ENCODE measurements at regions not wholly inside any gene's neighbourhood (a gene's known extent, or its start where the extent isn't known, plus 50 kb on each side); places are given as distances from the start of the nearest gene placed in this dataset.
"Not testable (repeated sequence)": the region's sequence is repeated elsewhere in the genome, so short reads cannot be mapped to it uniquely, and the experiment has no call there.

DNA sequence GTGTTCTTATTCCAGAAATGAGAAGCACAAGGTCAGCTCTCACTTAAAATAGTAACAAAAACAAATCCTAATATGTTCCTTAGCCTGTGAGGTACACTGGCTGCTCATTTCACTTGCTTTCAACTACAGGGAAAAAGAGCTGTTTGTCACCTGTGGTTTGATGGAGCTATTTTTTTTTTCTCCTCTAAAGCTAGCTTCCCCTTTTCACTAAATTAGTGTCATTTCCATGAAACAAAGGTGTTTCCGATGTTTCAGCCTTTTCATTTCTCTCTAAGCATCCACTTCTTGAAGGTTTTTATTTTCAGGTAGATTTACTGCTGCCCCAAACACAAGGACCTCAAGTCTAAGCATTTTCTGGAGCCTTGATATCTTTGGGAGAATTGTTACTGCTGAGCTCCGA is 148.6 kb downstream of the RBMX2 start:
- H3K4me3 ChIP-seq (ENCODE audit: low read length) = no peak overlapping the region
- peaks cover 2% of the 10 kb centered on the region for H3K4me1 ChIP-seq (ENCODE audit: control insufficient read depth, insufficient read depth, low read length)
- no CpG with 5 or more reads among the region's 2 CpGs for WGBS (ENCODE audit: insufficient coverage)
- H3K27ac ChIP-seq (ENCODE audit: low read length) = no peak overlapping the region
- DNase-seq = no peak
- H3K36me3 ChIP-seq (ENCODE audit: control insufficient read depth, insufficient read depth, low read length) = no peaks in the 10 kb centered on the region
- no peaks in the 10 kb centered on the region for H3K9me3 ChIP-seq (replicated peaks; ENCODE audit: control insufficient read depth, low read depth, low read length)
- H3K27me3 ChIP-seq (ENCODE audit: control insufficient read depth, insufficient read depth, low read length) = peaks cover 10% of the 10 kb centered on the region

DNA sequence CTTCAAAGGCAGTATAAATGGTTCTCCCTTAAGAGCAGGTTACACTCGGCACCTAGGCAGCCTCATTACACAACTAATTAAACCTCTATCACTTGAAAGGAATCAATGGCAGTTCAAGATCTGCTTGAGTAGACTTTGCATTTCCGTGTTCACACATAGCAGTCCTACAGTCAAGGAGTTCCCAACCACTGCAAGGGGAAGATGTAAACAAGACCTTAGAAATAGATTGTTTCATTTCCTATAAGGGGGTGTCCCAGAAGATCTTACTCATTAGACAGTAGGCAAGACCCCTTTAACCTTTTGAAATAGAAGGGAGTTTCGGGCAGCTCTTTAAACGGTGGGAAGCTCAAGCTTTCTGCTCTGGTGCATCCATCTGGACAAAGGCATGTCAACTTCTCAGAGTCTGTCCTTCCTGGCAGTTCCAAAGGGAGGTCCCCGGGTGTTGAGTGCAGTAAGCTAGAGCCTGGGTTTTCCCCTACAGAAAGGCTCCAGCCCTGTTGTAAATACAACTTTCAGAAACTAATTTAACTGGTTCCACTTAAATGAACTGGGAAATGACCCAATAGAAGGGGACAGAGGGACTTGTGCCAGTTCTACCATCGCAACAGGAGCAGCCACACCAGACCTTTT is 150.8 kb downstream of the RBMX2 start:
- H3K27ac ChIP-seq (ENCODE audit: low read length) = no peak overlapping the region
- no peaks in the 10 kb centered on the region for H3K36me3 ChIP-seq (ENCODE audit: control insufficient read depth, insufficient read depth, low read length)
- H3K9me3 ChIP-seq (replicated peaks; ENCODE audit: control insufficient read depth, low read depth, low read length) = no peaks in the 10 kb centered on the region
- no peak for DNase-seq
- H3K4me3 ChIP-seq (ENCODE audit: low read length) = no peak overlapping the region
- 78% methylated on average over 3 of the region's 6 CpGs for WGBS (ENCODE audit: insufficient coverage)
- peaks cover 8% of the 10 kb centered on the region for H3K27me3 ChIP-seq (ENCODE audit: control insufficient read depth, insufficient read depth, low read length)
- H3K4me1 ChIP-seq (ENCODE audit: control insufficient read depth, insufficient read depth, low read length) = peaks cover 1% of the 10 kb centered on the region

DNA sequence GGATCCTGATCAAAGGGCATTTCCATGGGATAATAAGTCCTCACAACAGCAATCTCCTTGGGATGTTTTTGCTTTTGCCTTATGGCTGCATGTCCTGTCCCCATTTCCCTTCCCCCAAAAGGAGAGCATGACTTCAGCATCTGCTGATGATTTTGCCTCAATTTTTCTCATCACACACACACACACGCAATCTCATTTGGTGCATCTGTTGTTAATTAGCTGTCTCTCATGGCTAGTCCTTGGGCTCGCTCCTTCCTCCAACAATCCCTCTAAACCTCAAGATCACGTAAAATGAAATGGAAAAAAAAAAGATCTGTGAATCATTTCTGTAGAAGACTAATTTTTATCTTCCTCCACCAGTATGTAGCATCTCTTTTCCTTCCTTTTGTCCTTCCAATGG is 153.6 kb downstream of the RBMX2 start:
- Histone ChIP-seq H3K36me3 (ENCODE audit: control insufficient read depth, insufficient read depth, low read length) (no peaks in the 10 kb centered on the region), H3K27ac (ENCODE audit: low read length) (no peak overlapping the region), H3K9me3 (replicated peaks; ENCODE audit: control insufficient read depth, low read depth, low read length) (no peaks in the 10 kb centered on the region), H3K4me3 (ENCODE audit: low read length) (no peak overlapping the region), H3K4me1 (ENCODE audit: control insufficient read depth, insufficient read depth, low read length) (no peaks in the 10 kb centered on the region), H3K27me3 (ENCODE audit: control insufficient read depth, insufficient read depth, low read length) (peaks cover 4% of the 10 kb centered on the region)
- WGBS (ENCODE audit: insufficient coverage) = no CpG with 5 or more reads among the region's 3 CpGs
- no peak for DNase-seq

DNA sequence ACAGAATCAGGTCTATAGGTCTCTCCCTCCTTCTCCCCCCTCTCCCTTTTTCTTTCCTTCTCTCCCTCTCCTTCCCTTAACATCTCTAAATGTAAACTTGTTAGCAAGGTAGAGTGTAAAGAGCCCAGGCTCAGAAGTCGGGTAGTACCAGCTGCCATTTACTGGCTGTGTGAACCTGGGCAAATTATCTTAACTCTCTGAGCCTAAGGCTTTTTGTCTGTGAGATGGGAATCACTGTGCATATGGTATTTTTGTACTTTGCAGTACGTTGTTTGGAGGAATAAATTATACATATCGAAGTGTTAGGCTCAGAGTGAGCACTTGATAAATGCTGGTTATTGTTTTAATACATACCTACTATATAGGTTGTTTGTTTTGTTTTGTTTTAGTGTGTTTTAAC is 154.0 kb downstream of the RBMX2 start:
- no peaks in the 10 kb centered on the region for H3K4me1 ChIP-seq (ENCODE audit: control insufficient read depth, insufficient read depth, low read length)
- WGBS (ENCODE audit: insufficient coverage) = 20% methylated on average over 1 of the region's 3 CpGs
- DNase-seq = no peak
- no peak overlapping the region for H3K4me3 ChIP-seq (ENCODE audit: low read length)
- H3K9me3 ChIP-seq (replicated peaks; ENCODE audit: control insufficient read depth, low read depth, low read length) = no peaks in the 10 kb centered on the region
- no peak overlapping the region for H3K27ac ChIP-seq (ENCODE audit: low read length)
- peaks cover 4% of the 10 kb centered on the region for H3K27me3 ChIP-seq (ENCODE audit: control insufficient read depth, insufficient read depth, low read length)
- no peaks in the 10 kb centered on the region for H3K36me3 ChIP-seq (ENCODE audit: control insufficient read depth, insufficient read depth, low read length)

DNA sequence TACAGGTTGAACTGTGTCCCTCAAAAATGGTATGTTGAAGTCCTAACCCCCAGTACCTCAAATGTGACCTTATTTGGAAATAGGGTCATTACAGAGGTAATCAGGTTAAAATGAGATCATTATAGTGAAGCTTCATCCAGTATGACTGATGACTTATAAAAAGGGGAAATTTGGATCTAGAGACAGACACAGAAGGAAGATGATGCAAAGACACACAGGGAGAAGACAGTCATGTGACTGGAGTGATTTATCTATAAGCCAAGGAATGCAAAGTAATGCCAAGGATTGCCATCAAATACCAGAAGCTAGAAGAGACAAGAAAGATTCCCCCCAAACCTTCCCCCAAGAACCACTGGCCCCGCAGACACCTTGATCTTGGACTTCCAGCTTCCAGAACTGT is 155.2 kb downstream of the RBMX2 start:
- peaks cover 4% of the 10 kb centered on the region for H3K27me3 ChIP-seq (ENCODE audit: control insufficient read depth, insufficient read depth, low read length)
- 57% methylated on average over 1 of the region's 1 CpG for WGBS (ENCODE audit: insufficient coverage)
- no peaks in the 10 kb centered on the region for H3K9me3 ChIP-seq (replicated peaks; ENCODE audit: control insufficient read depth, low read depth, low read length)
- no peak for DNase-seq
- no peaks in the 10 kb centered on the region for H3K36me3 ChIP-seq (ENCODE audit: control insufficient read depth, insufficient read depth, low read length)
- no peak overlapping the region for H3K4me3 ChIP-seq (ENCODE audit: low read length)
- H3K27ac ChIP-seq (ENCODE audit: low read length) = no peak overlapping the region
- no peaks in the 10 kb centered on the region for H3K4me1 ChIP-seq (ENCODE audit: control insufficient read depth, insufficient read depth, low read length)

DNA sequence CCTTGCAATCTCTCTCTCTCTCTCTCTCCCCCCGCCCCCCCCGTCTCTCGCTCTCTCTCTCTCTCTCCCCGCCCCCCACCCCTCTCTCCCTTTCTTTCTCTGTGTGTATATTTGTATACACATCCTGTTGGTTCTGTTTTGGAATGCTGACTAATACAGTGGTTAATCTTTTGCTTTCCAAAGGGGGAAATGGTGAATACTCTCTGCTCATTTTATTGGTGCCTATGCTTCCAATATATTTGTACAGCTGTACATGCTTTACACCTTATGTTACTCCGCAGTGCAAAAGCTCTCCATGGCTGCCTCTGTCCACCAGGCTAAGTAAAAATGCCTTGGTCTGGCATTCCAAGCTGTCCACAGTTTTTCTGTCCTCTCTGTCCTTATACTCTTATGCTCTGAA is 158.8 kb downstream of the RBMX2 start:
- Histone ChIP-seq H3K4me1 (ENCODE audit: control insufficient read depth, insufficient read depth, low read length) (no peaks in the 10 kb centered on the region), H3K27ac (ENCODE audit: low read length) (no peak overlapping the region), H3K4me3 (ENCODE audit: low read length) (no peak overlapping the region), H3K27me3 (ENCODE audit: control insufficient read depth, insufficient read depth, low read length) (peaks cover 5% of the 10 kb centered on the region), H3K9me3 (replicated peaks; ENCODE audit: control insufficient read depth, low read depth, low read length) (no peaks in the 10 kb centered on the region), H3K36me3 (ENCODE audit: control insufficient read depth, insufficient read depth, low read length) (no peaks in the 10 kb centered on the region)
- no peak for DNase-seq
- 50% methylated on average over 1 of the region's 5 CpGs for WGBS (ENCODE audit: insufficient coverage)

DNA sequence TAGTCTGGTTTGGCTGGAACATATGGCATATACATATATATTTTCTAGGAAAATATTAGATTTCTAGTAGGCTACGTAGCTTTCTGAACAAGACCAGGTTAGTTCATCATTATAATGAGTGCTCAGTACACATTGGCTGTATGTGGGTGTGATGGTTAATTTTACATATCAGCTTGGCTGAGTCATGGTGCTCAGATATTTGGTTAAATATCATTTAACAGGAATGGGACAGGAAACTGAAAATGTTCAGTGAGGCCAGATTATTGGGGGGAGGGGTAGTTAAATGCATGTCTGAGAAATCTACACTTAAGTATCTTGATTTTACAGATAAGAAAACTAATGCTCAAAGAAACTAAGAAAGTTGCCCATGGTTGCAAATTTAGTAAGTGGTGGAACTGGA is 160.1 kb downstream of the RBMX2 start:
- WGBS (ENCODE audit: insufficient coverage) = no CpG with 5 or more reads among the region's 1 CpG
- no peak overlapping the region for H3K27ac ChIP-seq (ENCODE audit: low read length)
- no peaks in the 10 kb centered on the region for H3K36me3 ChIP-seq (ENCODE audit: control insufficient read depth, insufficient read depth, low read length)
- H3K27me3 ChIP-seq (ENCODE audit: control insufficient read depth, insufficient read depth, low read length) = peaks cover 5% of the 10 kb centered on the region
- no peak overlapping the region for H3K4me3 ChIP-seq (ENCODE audit: low read length)
- DNase-seq = no peak
- H3K9me3 ChIP-seq (replicated peaks; ENCODE audit: control insufficient read depth, low read depth, low read length) = no peaks in the 10 kb centered on the region
- no peaks in the 10 kb centered on the region for H3K4me1 ChIP-seq (ENCODE audit: control insufficient read depth, insufficient read depth, low read length)

DNA sequence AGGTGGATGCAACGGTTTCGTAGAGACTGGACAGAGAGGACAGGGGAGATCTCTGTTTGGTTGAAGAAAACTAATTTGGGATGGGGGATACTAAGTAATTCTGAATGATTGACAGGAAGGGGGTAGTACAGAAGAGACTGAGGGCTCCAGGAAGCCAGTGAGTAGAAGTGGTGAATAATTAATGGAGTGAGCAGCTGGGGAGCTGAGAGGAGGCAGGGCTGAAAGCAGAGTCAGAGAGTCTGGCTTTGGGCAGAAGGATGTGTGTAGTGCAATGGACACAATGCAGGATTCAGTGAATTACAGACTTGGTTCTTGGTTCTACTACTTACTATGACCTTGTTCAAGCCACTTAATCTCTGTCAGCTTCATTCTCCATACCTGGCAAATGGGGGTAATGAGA is 161.7 kb downstream of the RBMX2 start:
- Histone ChIP-seq H3K27me3 (ENCODE audit: control insufficient read depth, insufficient read depth, low read length) (peaks cover 5% of the 10 kb centered on the region), H3K4me1 (ENCODE audit: control insufficient read depth, insufficient read depth, low read length) (no peaks in the 10 kb centered on the region), H3K36me3 (ENCODE audit: control insufficient read depth, insufficient read depth, low read length) (no peaks in the 10 kb centered on the region), H3K9me3 (replicated peaks; ENCODE audit: control insufficient read depth, low read depth, low read length) (no peaks in the 10 kb centered on the region), H3K4me3 (ENCODE audit: low read length) (no peak overlapping the region), H3K27ac (ENCODE audit: low read length) (no peak overlapping the region)
- WGBS (ENCODE audit: insufficient coverage) = 79% methylated on average over 2 of the region's 2 CpGs
- DNase-seq = no peak

DNA sequence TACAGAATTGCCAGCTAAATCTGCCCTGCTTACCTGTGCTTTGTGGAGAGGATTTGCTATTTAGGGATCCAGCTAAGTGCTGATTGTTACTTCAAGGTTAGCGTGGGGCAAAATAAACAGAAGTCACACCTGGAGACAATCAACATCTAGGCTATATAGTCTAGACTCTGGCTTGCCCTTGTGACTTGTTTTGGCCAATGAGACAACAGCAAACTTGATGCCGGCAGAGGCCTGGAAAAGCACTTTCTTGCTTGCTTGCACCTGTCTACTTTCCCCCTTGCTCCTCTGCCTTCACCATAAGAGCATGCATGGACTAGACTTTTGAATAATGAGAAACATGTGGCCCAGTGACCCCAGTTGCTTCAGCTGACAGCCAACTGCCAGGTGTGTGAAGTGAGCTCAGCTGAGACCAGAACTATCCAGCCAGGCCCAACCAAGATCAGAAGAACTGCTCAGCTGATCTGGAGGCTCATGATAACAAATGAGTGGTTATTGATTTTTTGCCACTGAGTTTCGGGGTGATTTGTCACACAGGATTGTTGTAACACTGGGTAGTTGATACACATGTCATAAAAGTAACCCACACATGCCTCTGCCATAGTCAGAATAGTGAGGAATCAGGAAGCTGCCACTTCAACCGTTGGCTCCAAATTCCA is 164.4 kb downstream of the RBMX2 start:
- Histone ChIP-seq H3K4me1 (ENCODE audit: control insufficient read depth, insufficient read depth, low read length) (no peaks in the 10 kb centered on the region), H3K9me3 (replicated peaks; ENCODE audit: control insufficient read depth, low read depth, low read length) (no peaks in the 10 kb centered on the region), H3K4me3 (ENCODE audit: low read length) (no peak overlapping the region), H3K36me3 (ENCODE audit: control insufficient read depth, insufficient read depth, low read length) (no peaks in the 10 kb centered on the region), H3K27ac (ENCODE audit: low read length) (no peak overlapping the region), H3K27me3 (ENCODE audit: control insufficient read depth, insufficient read depth, low read length) (peaks cover 5% of the 10 kb centered on the region)
- 48% methylated on average over 3 of the region's 4 CpGs for WGBS (ENCODE audit: insufficient coverage)
- peak; percentile 9 for DNase-seq

DNA sequence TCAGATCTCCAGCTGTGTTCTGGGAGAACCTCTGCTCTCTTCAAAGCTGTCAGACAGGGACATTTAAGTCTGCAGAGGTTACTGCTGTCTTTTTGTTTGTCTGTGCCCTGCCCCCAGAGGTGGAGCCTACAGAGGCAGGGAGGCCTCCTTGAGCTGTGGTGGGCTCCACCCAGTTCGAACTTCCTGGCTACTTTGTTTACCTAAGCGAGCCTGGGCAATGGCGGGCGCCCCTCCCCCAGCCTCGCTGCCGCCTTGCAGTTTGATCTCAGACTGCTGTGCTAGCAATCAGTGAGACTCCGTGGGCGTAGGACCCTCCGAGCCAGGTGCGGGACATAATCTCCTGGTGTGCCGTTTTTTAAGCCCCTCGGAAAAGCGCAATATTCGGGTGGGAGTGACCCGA is 171.2 kb downstream of the RBMX2 start:
- H3K9me3 ChIP-seq (replicated peaks; ENCODE audit: control insufficient read depth, low read depth, low read length); H3K36me3 ChIP-seq (ENCODE audit: control insufficient read depth, insufficient read depth, low read length); H3K27ac ChIP-seq (ENCODE audit: low read length); DNase-seq; H3K27me3 ChIP-seq (ENCODE audit: control insufficient read depth, insufficient read depth, low read length); H3K4me3 ChIP-seq (ENCODE audit: low read length); H3K4me1 ChIP-seq (ENCODE audit: control insufficient read depth, insufficient read depth, low read length): not testable (repeated sequence)
- WGBS (ENCODE audit: insufficient coverage) = no CpG with 5 or more reads among the region's 15 CpGs

Data from muscle of leg (tissue), 3 donors.